ENCODE measurements at regions not wholly inside any gene's neighbourhood (a gene's known extent, or its start where the extent isn't known, plus 50 kb on each side); places are given as distances from the start of the nearest gene placed in this dataset.

DNA sequence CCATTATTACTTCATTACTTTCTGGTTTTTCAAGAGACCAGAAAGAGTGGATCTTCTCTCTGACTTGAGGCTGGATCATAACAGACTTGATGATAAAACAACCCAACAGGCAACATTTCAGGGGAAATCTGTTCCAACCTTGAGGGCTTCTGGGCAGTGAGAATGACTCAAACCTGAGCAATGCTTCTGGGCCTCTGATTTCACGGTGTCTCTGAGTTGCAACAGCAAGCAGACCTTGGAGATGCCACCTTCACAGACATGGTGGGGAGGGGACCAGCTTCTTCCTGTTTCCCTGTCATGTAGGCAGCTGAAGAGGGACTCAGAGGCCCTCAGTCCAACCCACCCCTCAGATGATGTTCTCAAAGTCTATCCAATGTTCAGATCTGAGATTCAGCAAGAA is 104.0 kb downstream of the ABHD5 start:
- no peak for TF ChIP-seq POLR2AphosphoS5 (IDR thresholded peaks at IDR 0.05)
- no peak for TF ChIP-seq RAD21 (conservative IDR thresholded peaks at IDR 0.05)
- TF ChIP-seq REST (IDR thresholded peaks at IDR 0.05; ENCODE audit: borderline replicate concordance) = no peak
- no peak for TF ChIP-seq TAF1 (IDR thresholded peaks at IDR 0.05; ENCODE audit: low read depth)
- no peak for TF ChIP-seq EP300 (conservative IDR thresholded peaks at IDR 0.05; ENCODE audit: poor library complexity, severe bottlenecking)
- no peak for TF ChIP-seq MXI1 (conservative IDR thresholded peaks at IDR 0.05; ENCODE audit: poor library complexity, severe bottlenecking)
- TF ChIP-seq, protein P1, sequence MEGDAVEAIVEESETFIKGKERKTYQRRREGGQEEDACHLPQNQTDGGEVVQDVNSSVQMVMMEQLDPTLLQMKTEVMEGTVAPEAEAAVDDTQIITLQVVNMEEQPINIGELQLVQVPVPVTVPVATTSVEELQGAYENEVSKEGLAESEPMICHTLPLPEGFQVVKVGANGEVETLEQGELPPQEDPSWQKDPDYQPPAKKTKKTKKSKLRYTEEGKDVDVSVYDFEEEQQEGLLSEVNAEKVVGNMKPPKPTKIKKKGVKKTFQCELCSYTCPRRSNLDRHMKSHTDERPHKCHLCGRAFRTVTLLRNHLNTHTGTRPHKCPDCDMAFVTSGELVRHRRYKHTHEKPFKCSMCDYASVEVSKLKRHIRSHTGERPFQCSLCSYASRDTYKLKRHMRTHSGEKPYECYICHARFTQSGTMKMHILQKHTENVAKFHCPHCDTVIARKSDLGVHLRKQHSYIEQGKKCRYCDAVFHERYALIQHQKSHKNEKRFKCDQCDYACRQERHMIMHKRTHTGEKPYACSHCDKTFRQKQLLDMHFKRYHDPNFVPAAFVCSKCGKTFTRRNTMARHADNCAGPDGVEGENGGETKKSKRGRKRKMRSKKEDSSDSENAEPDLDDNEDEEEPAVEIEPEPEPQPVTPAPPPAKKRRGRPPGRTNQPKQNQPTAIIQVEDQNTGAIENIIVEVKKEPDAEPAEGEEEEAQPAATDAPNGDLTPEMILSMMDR (IDR thresholded peaks at IDR 0.05; ENCODE audit: poor library complexity, severe bottlenecking) = no peak
- TF ChIP-seq EZH2 (IDR thresholded peaks at IDR 0.05; ENCODE audit: borderline replicate concordance, insufficient read depth, low read length, poor library complexity, severe bottlenecking) = no peak
- no peak for TF ChIP-seq SMC3 (conservative IDR thresholded peaks at IDR 0.05; ENCODE audit: poor library complexity)
- no peaks in the 10 kb centered on the region for H3K79me2 ChIP-seq (replicated peaks; ENCODE audit: insufficient read depth, low read length)
- H3K27me3 ChIP-seq (ENCODE audit: insufficient read depth, low read depth, low read length) = no peaks in the 10 kb centered on the region
- no peak overlapping the region for H3K9ac ChIP-seq (ENCODE audit: low read length)
- H3K4me3 ChIP-seq (ENCODE audit: low read length) = no peak overlapping the region
- H3K27ac ChIP-seq (ENCODE audit: low read length) = no peak overlapping the region
- no peaks in the 10 kb centered on the region for H3F3A ChIP-seq (ENCODE audit: insufficient read depth, low read length, poor library complexity, severe bottlenecking)
- H2AFZ ChIP-seq (ENCODE audit: low read depth, low read length) = no peak overlapping the region
- H3K9me2 ChIP-seq (ENCODE audit: insufficient read depth, low read length) = no peaks in the 10 kb centered on the region
- H3K9me3 ChIP-seq (ENCODE audit: low read length) = no peaks in the 10 kb centered on the region
- no peaks in the 10 kb centered on the region for H3K36me3 ChIP-seq (ENCODE audit: insufficient read depth, low read length)
- no peak overlapping the region for H3K4me2 ChIP-seq (ENCODE audit: low read length)
- H4K20me1 ChIP-seq (ENCODE audit: insufficient read depth) = no peaks in the 10 kb centered on the region

- H3K4me3 ChIP-seq (ENCODE audit: low read length) = no peak overlapping the region
- no peaks in the 10 kb centered on the region for H3K9me3 ChIP-seq (ENCODE audit: low read length)
- H3K79me2 ChIP-seq (replicated peaks; ENCODE audit: insufficient read depth, low read length) = no peaks in the 10 kb centered on the region
- no peak overlapping the region for H3K4me2 ChIP-seq (ENCODE audit: low read length)
- no peak overlapping the region for H3K27ac ChIP-seq (ENCODE audit: low read length)
- TF ChIP-seq MXI1 (conservative IDR thresholded peaks at IDR 0.05; ENCODE audit: poor library complexity, severe bottlenecking) = no peak
- TF ChIP-seq POLR2AphosphoS5 (IDR thresholded peaks at IDR 0.05) = no peak
- TF ChIP-seq, protein P1 (IDR thresholded peaks at IDR 0.05; ENCODE audit: poor library complexity, severe bottlenecking) = no peak
- no peak for TF ChIP-seq EP300 (conservative IDR thresholded peaks at IDR 0.05; ENCODE audit: poor library complexity, severe bottlenecking)
- TF ChIP-seq TAF1 (IDR thresholded peaks at IDR 0.05; ENCODE audit: low read depth) = no peak
- TF ChIP-seq REST (IDR thresholded peaks at IDR 0.05; ENCODE audit: borderline replicate concordance) = no peak
- no peak for TF ChIP-seq SMC3 (conservative IDR thresholded peaks at IDR 0.05; ENCODE audit: poor library complexity)
- no peak for TF ChIP-seq EZH2 (IDR thresholded peaks at IDR 0.05; ENCODE audit: borderline replicate concordance, insufficient read depth, low read length, poor library complexity, severe bottlenecking)
- no peak for TF ChIP-seq RAD21 (conservative IDR thresholded peaks at IDR 0.05)
- H3K9me2 ChIP-seq (ENCODE audit: insufficient read depth, low read length) = no peaks in the 10 kb centered on the region
- no peaks in the 10 kb centered on the region for H3K36me3 ChIP-seq (ENCODE audit: insufficient read depth, low read length)
- H3K27me3 ChIP-seq (ENCODE audit: insufficient read depth, low read depth, low read length) = no peaks in the 10 kb centered on the region
- no peaks in the 10 kb centered on the region for H4K20me1 ChIP-seq (ENCODE audit: insufficient read depth)
- H2AFZ ChIP-seq (ENCODE audit: low read depth, low read length) = no peak overlapping the region
- no peaks in the 10 kb centered on the region for H3F3A ChIP-seq (ENCODE audit: insufficient read depth, low read length, poor library complexity, severe bottlenecking)
- H3K9ac ChIP-seq (ENCODE audit: low read length) = no peak overlapping the region
Measured at GRCh38 chr3:43795491-43795890, 104.8 kb downstream of the ABHD5 start.

Measured in neural cell (in vitro differentiated cells).